NCI-H748 treated with DMSO at 0.1 percent for 48 hours (cell line): ENCODE measurements at regions not wholly inside any gene's neighbourhood (a gene's known extent, or its start where the extent isn't known, plus 50 kb on each side); places are given as distances from the start of the nearest gene placed in this dataset.
A peak's percentile ranks its signal among the peaks of the same experiment; 100 is the strongest.

Experiments
- DNase-seq: peaks from one replicate; lab custom pipeline; 2025; lab: John Stamatoyannopoulos, UW

- DNase-seq = no peak
Measured at GRCh38 chr3:154764856-154765640, 315.1 kb upstream of the MME start.

- DNase-seq = no peak
Measured at GRCh38 chr3:154762486-154762885, 317.6 kb upstream of the MME start.

GRCh38 chr3:154759966-154760365 lies 320.2 kb upstream of the MME start:
- no peak for DNase-seq

GRCh38 chr3:154758109-154758868 lies 321.8 kb upstream of the MME start:
- peak; percentile 2 for DNase-seq

GRCh38 chr3:154753101-154753500 lies 323.1 kb upstream of the GPR149 start:
- DNase-seq = no peak

GRCh38 chr3:154749514-154749913 lies 319.5 kb upstream of the GPR149 start:
- DNase-seq = no peak

- no peak for DNase-seq
Measured at GRCh38 chr3:154745929-154746328, 315.9 kb upstream of the GPR149 start.

- DNase-seq = no peak
Measured at GRCh38 chr3:154745122-154745521, 315.1 kb upstream of the GPR149 start.

- DNase-seq = no peak
Measured at GRCh38 chr3:154743418-154743817, 313.4 kb upstream of the GPR149 start.

GRCh38 chr3:154734468-154734867 lies 304.5 kb upstream of the GPR149 start:
- DNase-seq = no peak

GRCh38 chr3:154730186-154730585 lies 300.2 kb upstream of the GPR149 start:
- DNase-seq = no peak

- DNase-seq = no peak
Measured at GRCh38 chr3:154729741-154730140, 299.8 kb upstream of the GPR149 start.

GRCh38 chr3:154728285-154728684 lies 298.3 kb upstream of the GPR149 start:
- no peak for DNase-seq

- DNase-seq = no peak
Measured at GRCh38 chr3:154720921-154721320, 290.9 kb upstream of the GPR149 start.

- DNase-seq = no peak
Measured at GRCh38 chr3:154718053-154718452, 288.1 kb upstream of the GPR149 start.

- DNase-seq = no peak
Measured at GRCh38 chr3:154716170-154716569, 286.2 kb upstream of the GPR149 start.

GRCh38 chr3:154708554-154708953 lies 278.6 kb upstream of the GPR149 start:
- DNase-seq = no peak

- DNase-seq = no peak
Measured at GRCh38 chr3:154701055-154701454, 271.1 kb upstream of the GPR149 start.

- DNase-seq = no peak
Measured at GRCh38 chr3:154690413-154690812, 260.4 kb upstream of the GPR149 start.

GRCh38 chr3:154684440-154684839 lies 254.4 kb upstream of the GPR149 start:
- no peak for DNase-seq

GRCh38 chr3:154684021-154684420 lies 254.0 kb upstream of the GPR149 start:
- no peak for DNase-seq

GRCh38 chr3:154678041-154678654 lies 248.2 kb upstream of the GPR149 start:
- no peak for DNase-seq

- DNase-seq = no peak
Measured at GRCh38 chr3:154668835-154669234, 238.8 kb upstream of the GPR149 start.
